ENCODE measurements at regions not wholly inside any gene's neighbourhood (a gene's known extent, or its start where the extent isn't known, plus 50 kb on each side); places are given as distances from the start of the nearest gene placed in this dataset.

DNA sequence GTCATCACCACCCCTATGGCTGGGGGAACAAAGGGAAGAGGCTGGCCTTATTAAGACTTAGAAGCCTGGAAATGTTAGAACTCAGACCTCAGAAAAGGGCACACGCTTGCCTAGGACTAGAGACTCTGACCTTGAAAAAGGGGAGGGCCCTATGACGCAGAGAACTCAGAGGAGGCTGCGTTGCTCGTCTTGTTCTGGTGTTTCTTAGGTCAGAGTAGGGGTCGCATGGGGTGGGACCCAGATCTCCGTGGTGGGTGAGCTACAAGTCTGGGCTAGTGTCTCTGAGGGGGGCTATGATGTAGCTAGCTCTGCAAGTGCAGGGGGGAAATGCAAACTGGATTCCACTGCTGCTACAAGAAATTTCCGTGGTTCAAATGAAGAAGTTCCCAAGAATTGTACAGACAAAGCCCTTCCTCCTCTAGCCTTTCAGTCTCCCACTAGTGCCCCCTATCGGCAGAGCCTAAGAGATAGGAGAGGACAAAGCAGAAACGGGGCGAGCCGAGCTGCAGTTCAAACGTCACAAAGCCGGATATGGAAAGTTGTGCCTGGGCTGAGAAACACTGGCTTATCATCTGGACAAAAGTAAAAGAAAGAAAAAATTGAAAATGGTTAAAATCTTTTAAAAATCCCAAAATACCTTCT is 392.9 kb upstream of the ROBO2 start:
- ATAC-seq (no peak), DNase-seq (no peak)
- Mint-ChIP-seq H3K4me1 (no peaks in the 10 kb centered on the region), H3K36me3 (ENCODE audit: low read depth) (no peaks in the 10 kb centered on the region), H3K4me3 (no peak overlapping the region), H3K27ac (no peak overlapping the region), H3K27me3 (no peaks in the 10 kb centered on the region)
- peaks cover 2% of the 10 kb centered on the region for H3K9me3 ChIP-seq (ENCODE audit: control insufficient read depth, low read length, poor library complexity, severe bottlenecking)

DNA sequence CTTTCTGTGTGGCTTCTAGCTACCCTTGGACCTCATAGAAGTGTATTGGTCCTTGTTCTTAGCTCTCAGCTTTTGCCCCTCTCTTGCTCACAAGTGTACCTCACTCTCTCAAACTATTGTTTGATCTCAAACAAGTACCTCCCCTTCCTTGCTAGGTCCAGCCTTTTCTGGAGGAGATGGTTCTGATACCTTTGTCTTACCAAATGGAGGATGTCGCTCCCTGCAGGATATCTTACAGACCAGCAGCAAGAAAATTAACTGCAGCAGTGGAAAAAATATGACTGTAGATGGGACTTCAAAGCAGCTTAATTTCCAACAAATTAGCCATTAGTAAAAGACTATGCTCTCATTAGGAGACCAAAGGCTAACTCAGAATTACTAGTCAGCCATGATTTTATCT is 388.1 kb upstream of the ROBO2 start:
- no peak overlapping the region for H3K4me3 Mint-ChIP-seq
- ATAC-seq (no peak), DNase-seq (no peak)
- no peaks in the 10 kb centered on the region for H3K27me3 Mint-ChIP-seq
- H3K27ac Mint-ChIP-seq: no peak overlapping the region
- no peaks in the 10 kb centered on the region for H3K36me3 Mint-ChIP-seq (ENCODE audit: low read depth)
- H3K4me1 Mint-ChIP-seq: no peaks in the 10 kb centered on the region
- H3K9me3 ChIP-seq (ENCODE audit: control insufficient read depth, low read length, poor library complexity, severe bottlenecking): no peaks in the 10 kb centered on the region

DNA sequence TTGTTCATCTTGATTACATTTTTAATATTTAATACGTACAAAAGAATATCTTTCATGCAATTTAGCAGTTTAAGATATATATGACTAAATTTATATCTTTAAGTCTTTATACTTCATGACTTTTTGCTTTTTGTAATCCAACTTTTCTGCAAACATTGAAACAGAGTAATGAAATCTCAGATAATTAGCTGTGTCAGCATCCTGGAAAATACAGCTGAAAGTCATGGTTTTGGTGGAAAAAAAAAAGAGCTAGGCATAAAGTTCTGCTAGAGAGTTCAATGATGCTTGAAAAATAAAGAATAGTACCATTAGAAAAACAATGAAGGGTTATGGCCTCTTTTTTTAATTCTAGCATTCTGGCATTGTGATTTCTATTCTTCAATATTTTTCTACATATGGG is 387.4 kb upstream of the ROBO2 start:
- Mint-ChIP-seq H3K4me1 (no peaks in the 10 kb centered on the region), H3K27ac (no peak overlapping the region), H3K4me3 (no peak overlapping the region), H3K27me3 (no peaks in the 10 kb centered on the region), H3K36me3 (ENCODE audit: low read depth) (no peaks in the 10 kb centered on the region)
- H3K9me3 ChIP-seq (ENCODE audit: control insufficient read depth, low read length, poor library complexity, severe bottlenecking): no peaks in the 10 kb centered on the region
- no peak for DNase-seq
- ATAC-seq: no peak

DNA sequence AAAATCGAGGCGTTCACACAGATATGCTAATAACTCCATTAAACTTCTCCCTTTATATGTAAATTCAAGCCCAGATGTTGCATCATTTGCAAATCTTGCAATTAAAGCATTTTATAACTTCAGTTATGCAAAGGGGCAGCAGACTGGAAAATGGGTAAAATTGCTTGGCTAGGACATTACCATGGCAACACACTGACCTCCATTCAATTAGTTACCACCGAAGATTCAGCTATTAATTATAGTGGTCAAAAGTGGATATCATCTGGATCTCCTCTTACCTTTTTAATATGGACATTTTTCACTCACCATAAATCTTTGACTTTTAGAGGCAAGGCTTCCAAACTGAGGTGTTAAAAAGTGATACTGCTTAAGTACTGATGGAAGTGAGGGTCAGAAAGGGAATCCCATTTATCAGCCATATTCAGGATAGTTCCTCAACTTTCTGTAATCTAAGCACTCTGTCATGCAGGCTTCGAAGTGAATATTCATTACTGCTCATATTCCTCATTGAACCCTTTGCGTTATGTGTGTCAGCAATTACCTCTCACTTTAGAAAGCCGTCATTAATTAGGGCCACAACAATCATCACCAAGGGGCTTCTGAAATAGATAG is 386.2 kb upstream of the ROBO2 start:
- no peaks in the 10 kb centered on the region for H3K4me1 Mint-ChIP-seq
- H3K36me3 Mint-ChIP-seq (ENCODE audit: low read depth): no peaks in the 10 kb centered on the region
- DNase-seq: no peak
- H3K27me3 Mint-ChIP-seq: no peaks in the 10 kb centered on the region
- no peak for ATAC-seq
- no peaks in the 10 kb centered on the region for H3K9me3 ChIP-seq (ENCODE audit: control insufficient read depth, low read length, poor library complexity, severe bottlenecking)
- H3K27ac Mint-ChIP-seq: no peak overlapping the region
- H3K4me3 Mint-ChIP-seq: no peak overlapping the region

DNA sequence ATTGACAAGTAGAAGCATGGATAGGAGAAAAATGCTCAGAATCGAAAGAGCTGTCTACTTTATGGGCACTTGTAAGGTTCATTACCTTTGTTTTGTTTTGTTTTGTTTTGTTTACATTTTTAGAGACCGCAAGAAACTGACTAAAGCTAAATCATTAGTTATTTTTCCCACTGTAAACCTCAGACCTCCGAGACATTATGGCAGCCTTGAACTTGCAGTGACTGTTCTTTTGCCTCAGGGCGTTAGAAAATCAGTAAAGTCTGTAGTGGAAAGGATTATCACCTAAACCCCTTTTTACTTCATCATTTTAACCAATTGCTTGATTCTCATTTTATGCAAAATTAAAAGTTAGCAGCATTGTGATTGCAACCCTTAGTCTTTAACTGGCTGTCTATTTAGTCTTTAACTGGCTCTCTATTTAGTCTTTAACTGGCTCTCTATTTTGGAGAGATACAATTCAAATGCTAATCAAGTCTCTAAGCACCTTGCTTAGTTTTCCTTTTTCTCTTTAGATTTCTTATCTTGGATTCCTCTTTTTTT is 383.3 kb upstream of the ROBO2 start:
- no peaks in the 10 kb centered on the region for H3K36me3 Mint-ChIP-seq (ENCODE audit: low read depth)
- ATAC-seq (no peak), DNase-seq (no peak)
- H3K4me1 Mint-ChIP-seq: no peaks in the 10 kb centered on the region
- H3K9me3 ChIP-seq (ENCODE audit: control insufficient read depth, low read length, poor library complexity, severe bottlenecking): no peaks in the 10 kb centered on the region
- no peak overlapping the region for H3K27ac Mint-ChIP-seq
- H3K27me3 Mint-ChIP-seq: no peaks in the 10 kb centered on the region
- no peak overlapping the region for H3K4me3 Mint-ChIP-seq

DNA sequence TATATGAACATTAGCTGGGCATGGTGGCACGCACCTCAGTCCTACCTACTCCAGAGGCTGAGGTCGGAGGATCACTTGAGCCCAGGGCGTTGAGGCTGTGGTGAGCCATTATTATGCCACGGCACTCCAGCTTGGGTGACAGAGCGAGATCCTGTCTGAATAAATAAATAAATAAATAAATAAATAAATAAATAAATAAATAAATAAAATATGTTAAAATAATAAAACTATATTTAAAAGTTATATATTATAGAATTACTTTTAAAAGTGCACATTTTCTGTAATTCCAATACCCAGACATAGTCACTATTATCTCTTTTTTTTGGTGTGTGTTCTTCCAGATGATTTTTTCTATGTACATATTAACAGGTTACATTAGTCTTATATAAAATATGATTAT is 382.0 kb upstream of the ROBO2 start:
- H3K4me1 Mint-ChIP-seq: no peaks in the 10 kb centered on the region
- DNase-seq (no peak), ATAC-seq (no peak)
- no peaks in the 10 kb centered on the region for H3K27me3 Mint-ChIP-seq
- H3K4me3 Mint-ChIP-seq: no peak overlapping the region
- no peaks in the 10 kb centered on the region for H3K9me3 ChIP-seq (ENCODE audit: control insufficient read depth, low read length, poor library complexity, severe bottlenecking)
- H3K36me3 Mint-ChIP-seq (ENCODE audit: low read depth): no peaks in the 10 kb centered on the region
- H3K27ac Mint-ChIP-seq: no peak overlapping the region

DNA sequence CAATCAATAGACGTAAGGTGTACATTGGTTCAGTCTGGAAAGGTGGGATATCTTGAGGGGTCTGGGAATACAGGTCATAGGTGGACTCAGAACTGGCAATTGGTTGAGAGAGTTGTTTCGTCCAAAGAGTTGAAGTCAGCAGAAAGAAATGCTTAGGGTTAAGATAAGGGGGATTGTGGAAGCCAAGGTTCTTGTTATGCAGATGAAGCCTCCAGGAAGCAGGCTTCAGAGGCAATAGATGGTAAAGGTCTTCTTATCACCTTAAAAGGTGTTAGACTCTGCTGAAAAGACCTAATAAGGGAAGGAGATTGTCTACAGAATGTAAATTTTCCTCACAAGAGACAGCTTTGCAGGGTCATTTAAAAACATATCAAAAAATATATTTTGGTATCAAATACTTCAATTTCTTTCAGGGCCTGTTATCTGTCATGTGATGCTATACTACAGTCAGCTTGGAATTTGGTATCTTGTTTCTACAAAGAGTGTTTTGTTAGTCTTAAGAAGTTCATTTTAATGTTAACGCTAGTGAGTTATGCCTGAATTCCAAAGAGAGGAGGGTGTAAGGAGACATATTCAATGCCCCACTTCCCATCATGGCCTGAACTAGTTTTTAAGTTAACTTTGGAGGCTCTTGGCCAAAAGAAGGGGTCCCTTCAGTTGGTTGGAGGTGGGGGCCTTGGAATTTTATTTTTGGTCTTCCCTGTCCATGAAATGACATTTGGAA is 378.2 kb upstream of the ROBO2 start:
- ATAC-seq: no peak
- Mint-ChIP-seq H3K27ac (no peak overlapping the region), H3K27me3 (no peaks in the 10 kb centered on the region), H3K36me3 (ENCODE audit: low read depth) (no peaks in the 10 kb centered on the region), H3K4me1 (no peaks in the 10 kb centered on the region), H3K4me3 (no peak overlapping the region)
- DNase-seq: no peak
- H3K9me3 ChIP-seq (ENCODE audit: control insufficient read depth, low read length, poor library complexity, severe bottlenecking): no peaks in the 10 kb centered on the region

DNA sequence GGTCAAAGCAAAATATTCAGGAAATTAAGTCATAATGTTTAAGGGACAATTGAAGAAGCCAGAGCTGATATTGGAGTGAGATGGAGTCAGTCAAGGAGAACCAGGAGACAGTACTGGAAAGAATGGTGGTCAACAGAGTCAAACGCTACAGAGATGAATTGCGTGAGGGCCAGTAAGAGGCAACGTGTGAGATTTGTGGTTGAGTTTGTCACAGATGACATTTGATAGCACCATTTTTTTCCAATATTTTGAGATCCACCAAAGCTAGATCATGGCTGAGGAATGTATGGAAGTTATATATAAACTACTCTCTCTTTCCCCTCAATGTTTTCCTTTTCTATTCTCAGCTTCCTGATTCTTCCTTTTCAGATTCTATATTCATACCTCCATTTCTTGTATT is 375.1 kb upstream of the ROBO2 start:
- no peaks in the 10 kb centered on the region for H3K27me3 Mint-ChIP-seq
- H3K4me1 Mint-ChIP-seq: no peaks in the 10 kb centered on the region
- H3K9me3 ChIP-seq (ENCODE audit: control insufficient read depth, low read length, poor library complexity, severe bottlenecking): no peaks in the 10 kb centered on the region
- no peak for ATAC-seq
- no peak overlapping the region for H3K4me3 Mint-ChIP-seq
- no peaks in the 10 kb centered on the region for H3K36me3 Mint-ChIP-seq (ENCODE audit: low read depth)
- no peak overlapping the region for H3K27ac Mint-ChIP-seq
- DNase-seq: no peak

DNA sequence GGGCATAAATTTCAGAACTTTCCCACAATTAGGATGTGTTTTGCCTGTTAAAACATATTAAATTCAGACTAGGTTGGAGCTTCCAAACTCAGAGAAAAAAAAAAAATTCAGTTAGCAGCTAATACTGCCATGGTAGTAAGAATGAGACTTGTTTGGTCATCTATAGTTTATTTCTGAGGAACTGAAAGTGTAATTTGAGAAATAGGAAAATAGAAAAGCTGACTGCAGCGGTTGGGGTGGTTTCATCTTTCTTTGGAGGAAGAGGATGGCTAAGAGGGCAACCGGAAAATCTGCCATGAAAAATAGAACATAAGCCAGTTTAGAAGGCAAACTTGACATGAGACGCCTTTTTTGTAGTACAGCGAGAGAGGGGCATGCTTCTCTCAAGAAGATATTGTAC is 371.2 kb upstream of the ROBO2 start:
- ATAC-seq: no peak

DNA sequence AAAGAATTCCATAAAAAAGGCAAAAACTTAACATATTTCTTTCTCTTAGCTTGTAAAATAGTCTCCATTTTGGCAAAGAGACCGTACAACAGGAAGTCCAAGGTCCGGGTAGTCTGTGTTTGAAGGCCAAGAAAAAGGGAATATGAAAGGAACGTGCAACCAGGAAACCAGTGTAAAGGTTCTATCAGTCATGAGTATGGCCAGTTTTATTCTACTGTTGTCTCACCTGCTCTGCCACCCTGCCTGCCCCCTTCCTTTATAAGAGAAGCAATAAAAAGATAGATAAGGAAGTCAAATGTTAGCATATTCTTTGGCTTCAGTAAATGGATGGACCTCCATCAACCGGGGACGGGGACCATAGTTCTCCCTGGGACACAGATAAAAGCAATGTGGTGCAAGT is 370.6 kb upstream of the ROBO2 start:
- H3K27me3 Mint-ChIP-seq: no peaks in the 10 kb centered on the region
- ATAC-seq (no peak), DNase-seq (no peak)
- H3K9me3 ChIP-seq (ENCODE audit: control insufficient read depth, low read length, poor library complexity, severe bottlenecking): no peaks in the 10 kb centered on the region
- no peak overlapping the region for H3K27ac Mint-ChIP-seq
- no peaks in the 10 kb centered on the region for H3K4me1 Mint-ChIP-seq
- H3K36me3 Mint-ChIP-seq (ENCODE audit: low read depth): no peaks in the 10 kb centered on the region
- no peak overlapping the region for H3K4me3 Mint-ChIP-seq

More for the DNA sequence above, 371.2 kb upstream of the ROBO2 start:
- H3K9me3 ChIP-seq (ENCODE audit: control insufficient read depth, low read length, poor library complexity, severe bottlenecking): no peaks in the 10 kb centered on the region
- DNase-seq: no peak
- Mint-ChIP-seq H3K27ac (no peak overlapping the region), H3K27me3 (no peaks in the 10 kb centered on the region), H3K36me3 (ENCODE audit: low read depth) (no peaks in the 10 kb centered on the region), H3K4me1 (no peaks in the 10 kb centered on the region), H3K4me3 (no peak overlapping the region)

DNA sequence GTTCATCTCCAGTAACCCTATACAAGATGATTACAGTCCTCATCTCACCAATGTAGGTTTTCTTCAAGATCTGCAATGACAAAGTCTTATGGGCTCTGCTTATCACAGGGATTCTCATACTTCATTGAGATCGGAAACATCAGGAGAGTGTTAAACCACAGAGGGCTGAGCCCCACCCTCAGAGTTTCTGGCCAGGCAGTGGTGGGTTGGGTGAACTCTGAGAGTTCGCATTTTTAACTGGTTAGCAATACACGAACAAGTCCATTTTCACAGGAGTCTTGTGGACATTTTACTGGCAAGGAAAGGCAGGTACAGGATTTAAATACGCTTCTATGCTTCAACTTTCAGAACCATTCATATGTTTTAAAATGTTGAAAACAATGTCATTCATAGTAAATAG is 366.7 kb upstream of the ROBO2 start:
- Mint-ChIP-seq H3K27ac (no peak overlapping the region), H3K4me3 (no peak overlapping the region), H3K36me3 (ENCODE audit: low read depth) (no peaks in the 10 kb centered on the region), H3K27me3 (no peaks in the 10 kb centered on the region), H3K4me1 (no peaks in the 10 kb centered on the region)
- ATAC-seq: no peak
- no peaks in the 10 kb centered on the region for H3K9me3 ChIP-seq (ENCODE audit: control insufficient read depth, low read length, poor library complexity, severe bottlenecking)
- DNase-seq: no peak

DNA sequence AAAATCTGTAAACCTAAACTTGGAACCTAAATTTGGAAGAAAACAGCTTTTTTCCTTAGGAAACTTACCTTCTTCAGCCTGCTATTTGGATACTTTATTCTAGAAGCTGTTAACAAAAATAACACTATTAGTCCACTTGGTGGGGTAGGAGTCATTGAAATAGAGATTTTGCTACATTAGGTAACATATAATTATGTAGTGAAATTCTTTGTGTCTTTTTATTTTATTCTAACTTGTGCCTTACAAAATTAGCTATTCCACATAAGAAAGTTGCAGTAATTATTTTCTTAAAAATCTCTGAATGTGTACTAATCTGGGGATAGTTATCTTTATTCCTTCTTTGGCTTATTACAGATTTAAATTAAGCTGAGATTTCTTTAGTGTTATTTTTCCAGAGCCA is 360.4 kb upstream of the ROBO2 start:
- Mint-ChIP-seq H3K27me3 (no peaks in the 10 kb centered on the region), H3K27ac (no peak overlapping the region), H3K36me3 (ENCODE audit: low read depth) (no peaks in the 10 kb centered on the region), H3K4me1 (no peaks in the 10 kb centered on the region), H3K4me3 (no peak overlapping the region)
- H3K9me3 ChIP-seq (ENCODE audit: control insufficient read depth, low read length, poor library complexity, severe bottlenecking): no peaks in the 10 kb centered on the region
- ATAC-seq (no peak), DNase-seq (no peak)

DNA sequence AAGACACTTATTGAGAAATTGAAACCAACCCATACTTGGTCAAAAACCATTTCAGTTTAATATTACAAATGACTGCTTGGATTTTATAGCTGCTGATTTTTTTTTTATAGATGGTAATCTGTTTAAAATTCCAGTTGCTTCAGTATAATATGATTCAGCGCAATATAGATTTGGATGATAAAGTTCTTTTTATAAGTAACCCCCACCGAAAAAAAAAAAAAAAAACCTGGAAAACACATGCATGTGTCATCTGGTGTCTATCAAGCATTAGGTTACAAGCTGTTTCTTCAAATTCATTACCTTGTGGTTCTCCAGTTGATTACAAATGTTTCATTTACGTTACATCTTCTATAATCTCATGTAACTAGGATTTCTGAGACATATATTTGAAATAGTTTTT is 356.6 kb upstream of the ROBO2 start:
- Mint-ChIP-seq H3K27me3 (no peaks in the 10 kb centered on the region), H3K4me1 (no peaks in the 10 kb centered on the region), H3K36me3 (ENCODE audit: low read depth) (no peaks in the 10 kb centered on the region), H3K27ac (no peak overlapping the region), H3K4me3 (no peak overlapping the region)
- ATAC-seq: no peak
- DNase-seq: no peak
- H3K9me3 ChIP-seq (ENCODE audit: control insufficient read depth, low read length, poor library complexity, severe bottlenecking): no peaks in the 10 kb centered on the region

DNA sequence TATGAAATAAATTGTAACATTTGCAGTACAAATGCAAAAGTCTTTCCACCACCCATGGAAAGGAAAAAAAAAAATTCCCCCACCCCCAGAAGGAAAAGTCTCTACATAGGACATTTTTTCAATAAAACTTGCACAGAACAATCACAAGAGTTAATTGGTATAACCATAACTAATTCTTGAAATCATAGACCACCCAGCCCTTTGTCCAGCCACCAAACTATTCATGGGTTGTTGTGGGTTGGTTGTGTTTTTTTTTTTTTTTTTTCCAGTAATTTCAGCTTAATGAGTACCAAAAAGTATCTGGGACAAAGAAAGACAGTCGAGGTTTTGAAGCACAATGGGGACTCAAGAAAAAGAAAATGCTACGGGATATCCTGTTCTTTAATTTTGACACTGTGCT is 355.0 kb upstream of the ROBO2 start:
- Mint-ChIP-seq H3K4me1 (no peaks in the 10 kb centered on the region), H3K36me3 (ENCODE audit: low read depth) (no peaks in the 10 kb centered on the region), H3K27me3 (no peaks in the 10 kb centered on the region), H3K4me3 (no peak overlapping the region), H3K27ac (no peak overlapping the region)
- H3K9me3 ChIP-seq (ENCODE audit: control insufficient read depth, low read length, poor library complexity, severe bottlenecking): no peaks in the 10 kb centered on the region
- no peak for DNase-seq
- no peak for ATAC-seq
